GM21423 (cell line): ENCODE measurements at regions not wholly inside any gene's neighbourhood (a gene's known extent, or its start where the extent isn't known, plus 50 kb on each side); places are given as distances from the start of the nearest gene placed in this dataset.

Experiments used
- ATAC-seq: cut with Tn5 transposase; IDR thresholded peaks from one replicate; pipeline ENCODE4 v1.9.1; 2021; ENCODE audit warnings: mild to moderate bottlenecking, moderate library complexity; ENCODE audit not compliant: unreplicated experiment

DNA sequence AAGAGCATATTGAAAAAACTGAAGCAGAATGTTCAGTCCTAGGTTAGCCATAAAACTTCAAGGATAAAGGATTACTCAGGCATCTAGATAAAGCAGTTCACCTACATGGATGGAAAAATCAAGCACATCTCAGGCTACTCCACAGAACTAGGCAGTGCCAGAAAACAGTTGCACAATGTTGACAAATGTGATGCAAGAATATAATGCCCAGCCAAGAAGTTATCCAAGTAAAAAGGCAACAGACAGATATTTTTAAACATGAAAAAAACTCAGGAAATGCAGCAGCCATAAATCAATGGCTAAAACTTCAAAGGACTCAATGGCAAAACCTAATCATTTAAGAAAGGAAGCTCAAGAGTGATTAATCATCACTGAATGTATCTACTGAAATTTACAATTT lies 456.0 kb upstream of the FAM241A start:
- no peak for ATAC-seq

DNA sequence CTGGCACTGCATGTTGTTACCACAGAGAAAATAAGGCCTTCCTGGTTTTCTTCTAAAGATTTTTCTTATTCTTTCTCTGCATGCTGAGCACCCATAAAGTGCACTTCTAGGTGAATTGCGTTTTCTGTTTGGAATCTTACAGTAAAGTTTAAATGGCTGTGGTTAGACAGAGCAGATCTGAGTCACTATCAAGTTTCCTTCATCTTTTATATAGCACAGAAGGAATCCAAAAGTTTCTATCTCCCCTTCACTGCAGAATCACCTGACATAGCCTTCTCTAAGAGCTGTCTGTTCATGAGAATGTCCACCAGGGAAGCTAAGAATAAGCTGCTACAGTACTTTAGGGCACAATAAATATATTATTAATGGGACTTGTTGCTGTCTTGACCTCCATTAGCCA lies 455.5 kb upstream of the FAM241A start:
- ATAC-seq = no peak

DNA sequence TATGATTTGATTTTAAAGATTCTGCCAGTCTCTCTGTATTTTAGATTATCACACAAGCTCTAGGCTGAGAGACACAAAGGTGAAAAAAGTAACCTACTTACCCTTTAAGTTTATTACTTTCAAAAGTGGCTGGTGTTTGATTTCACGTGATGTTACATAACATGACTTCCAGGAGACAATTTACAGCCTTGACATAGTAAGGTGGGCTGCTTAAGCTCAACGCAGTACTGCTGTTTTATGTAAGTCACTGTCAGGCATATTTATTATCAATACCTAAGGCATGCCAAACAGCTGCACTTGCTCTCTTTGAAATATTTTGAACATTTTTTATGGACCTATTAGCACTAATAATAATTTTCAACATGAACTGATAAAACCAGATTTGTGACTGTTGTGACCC lies 451.5 kb upstream of the FAM241A start:
- ATAC-seq = no peak

DNA sequence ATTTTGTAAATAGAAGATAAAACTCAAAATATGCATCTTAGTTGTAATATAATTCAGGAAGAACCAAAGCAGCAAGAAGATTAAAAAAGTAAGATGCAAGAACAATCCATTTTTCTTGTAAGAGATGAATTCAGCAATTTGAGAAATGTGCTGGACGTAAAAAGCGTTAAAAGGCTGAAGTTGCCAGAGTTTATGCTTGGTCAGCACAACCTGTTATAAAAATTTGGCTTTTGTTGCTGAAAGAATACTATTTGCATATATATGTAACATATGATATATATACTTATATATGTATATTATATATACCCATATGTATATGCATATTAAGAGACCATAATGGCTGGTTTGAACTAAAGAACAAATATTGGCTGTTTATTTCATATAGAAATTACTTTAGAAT lies 449.6 kb upstream of the FAM241A start:
- no peak for ATAC-seq

DNA sequence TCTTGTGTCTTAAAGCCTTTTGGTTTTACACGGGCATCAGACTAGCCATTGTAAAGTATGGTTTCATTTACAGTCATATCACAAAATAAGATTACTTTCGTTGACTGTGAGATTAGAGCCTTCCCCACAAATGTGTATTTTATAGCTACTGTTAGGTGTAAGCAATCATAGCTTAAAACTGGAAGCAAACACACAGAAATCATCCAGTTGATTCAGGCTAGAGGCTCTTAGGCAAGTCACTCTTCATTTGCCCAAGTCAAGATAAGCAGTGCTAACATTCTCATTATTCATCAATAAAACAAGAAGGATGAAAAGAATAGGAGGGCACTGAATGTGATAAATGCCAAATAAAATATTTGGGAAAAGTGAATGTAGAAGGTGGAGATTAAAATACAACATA lies 448.7 kb upstream of the FAM241A start:
- ATAC-seq = no peak

DNA sequence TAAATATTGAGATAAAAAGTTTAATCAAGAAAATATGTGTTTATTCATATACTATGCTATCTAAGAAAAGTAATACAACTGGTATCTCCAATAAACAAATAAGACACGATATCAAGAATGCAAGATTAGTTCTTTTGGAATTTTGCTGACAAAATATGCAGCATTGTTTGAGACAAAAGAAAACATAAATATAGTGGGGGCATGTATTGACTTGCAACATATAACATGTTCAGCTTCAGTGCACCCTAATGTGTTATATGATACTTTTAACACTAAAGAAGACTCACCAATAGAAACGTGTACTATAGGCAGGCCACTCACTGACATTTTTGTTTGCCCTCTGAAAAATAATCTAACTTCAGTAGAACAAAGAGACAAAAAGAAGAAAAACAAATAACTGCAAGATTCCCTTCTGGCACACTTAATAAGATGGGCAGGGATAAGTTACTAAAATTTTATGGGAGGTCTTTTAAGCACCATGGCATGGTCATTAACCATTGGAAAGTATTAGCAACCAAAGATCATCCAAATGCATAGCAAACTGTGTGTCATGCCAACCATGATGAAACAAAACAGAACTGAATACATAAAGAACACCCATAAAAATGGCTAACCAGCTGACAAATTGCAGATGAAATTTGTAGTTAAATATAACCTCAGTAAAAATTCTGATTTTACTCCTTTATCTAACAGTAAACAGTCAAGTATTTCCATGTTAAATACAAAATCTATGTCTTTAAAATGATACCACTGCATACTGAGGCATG lies 447.9 kb upstream of the FAM241A start:
- ATAC-seq = no peak

DNA sequence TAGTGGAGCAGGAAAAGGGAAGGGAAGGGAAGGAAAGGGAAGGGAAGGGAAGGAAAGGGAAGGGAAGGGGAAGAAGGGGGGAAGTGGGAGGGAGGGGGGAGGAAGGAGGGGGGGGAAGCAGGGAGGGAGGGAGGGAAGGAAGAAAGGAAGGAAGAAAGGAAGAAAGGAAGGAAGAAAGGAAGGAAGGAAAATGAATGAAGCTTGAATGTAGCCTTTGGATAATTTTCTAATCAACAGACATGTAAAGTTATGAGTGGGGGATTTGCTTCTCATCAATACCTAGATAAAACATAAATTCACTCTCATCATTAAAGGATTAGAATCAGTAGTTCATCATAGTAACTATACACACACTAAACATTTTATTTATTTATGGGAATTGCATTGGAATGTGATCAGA lies 446.9 kb upstream of the FAM241A start:
- ATAC-seq = no peak

DNA sequence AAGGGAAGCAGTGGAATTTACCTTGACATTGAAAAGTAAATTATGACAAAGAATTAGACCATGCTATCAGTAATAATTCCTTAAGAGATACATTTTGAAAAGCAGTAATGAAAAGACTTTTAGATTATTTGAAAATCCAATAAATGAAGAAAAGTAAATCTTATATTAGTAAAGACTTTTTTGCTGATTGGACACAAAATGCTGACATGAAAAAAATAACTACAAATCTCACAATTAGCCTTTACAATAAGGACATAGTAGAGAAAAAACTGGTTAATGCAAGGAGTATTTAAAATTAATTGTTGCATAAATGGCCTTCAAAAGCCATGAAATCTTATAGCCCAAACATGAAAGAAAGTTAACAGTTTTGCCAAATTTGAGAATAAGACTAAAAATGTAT lies 446.1 kb upstream of the FAM241A start:
- ATAC-seq = no peak

DNA sequence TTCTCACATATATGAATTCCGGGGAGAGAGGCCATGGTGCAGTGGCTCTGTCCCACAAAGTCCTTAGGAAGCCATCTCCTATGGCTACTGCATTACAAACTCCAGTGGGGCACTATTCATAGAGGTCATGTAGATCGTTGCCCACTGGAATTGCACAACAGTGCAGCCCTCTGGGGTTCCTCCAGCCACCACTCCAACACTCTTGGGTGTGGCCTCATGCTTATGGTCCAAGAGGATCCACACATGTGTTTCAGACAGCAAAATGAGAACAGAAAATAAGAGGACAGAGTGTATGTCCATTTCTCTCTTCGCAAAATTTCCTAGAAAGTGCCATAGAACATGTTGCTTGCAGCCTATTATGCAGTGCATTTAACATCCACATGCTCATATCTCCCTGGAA lies 444.2 kb upstream of the FAM241A start:
- no peak for ATAC-seq

DNA sequence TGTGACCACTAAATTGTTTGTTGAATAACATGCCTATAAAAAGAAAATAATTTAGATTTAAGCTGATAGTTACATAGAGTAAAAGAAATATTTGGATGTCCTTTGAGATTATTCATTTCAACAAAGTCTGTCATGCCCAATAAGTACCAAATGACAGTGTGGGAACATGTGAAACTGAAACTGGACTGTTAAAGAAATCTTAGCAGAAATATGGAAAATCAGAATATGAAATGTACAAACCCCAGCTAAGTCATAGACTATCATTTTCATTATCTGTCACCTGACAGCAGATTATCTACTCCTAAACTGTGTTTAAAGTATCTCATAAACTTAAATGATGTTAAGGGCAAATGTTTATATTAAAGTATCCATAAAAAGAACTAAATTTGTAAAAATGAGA lies 437.8 kb upstream of the FAM241A start:
- ATAC-seq = no peak

DNA sequence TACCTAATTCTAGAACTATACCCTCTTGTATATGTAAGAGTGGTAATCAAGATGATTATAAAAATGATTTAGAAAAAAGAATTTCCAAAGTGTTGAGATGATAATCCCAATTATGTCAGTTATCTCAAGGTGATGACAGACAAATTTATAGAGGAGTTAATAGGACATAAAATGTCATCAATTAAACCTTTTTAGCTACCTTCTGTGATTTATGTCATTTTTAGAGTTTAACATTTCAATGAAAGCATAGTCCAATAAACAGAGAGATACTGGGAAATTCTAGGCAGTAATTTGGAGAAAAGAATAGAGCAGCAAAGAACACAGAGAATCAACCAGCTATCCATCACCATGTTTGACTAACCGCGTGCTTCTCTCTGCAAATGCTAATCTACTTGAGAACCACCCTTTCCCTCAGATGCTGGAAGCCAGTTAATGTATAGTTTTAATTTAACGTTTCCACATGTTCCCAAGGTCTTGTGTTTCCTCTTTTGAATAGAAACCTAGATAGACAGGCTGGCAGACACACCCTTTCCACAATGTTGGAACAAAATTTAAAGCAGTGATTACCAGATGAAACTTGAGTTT lies 433.1 kb upstream of the FAM241A start:
- ATAC-seq = no peak

DNA sequence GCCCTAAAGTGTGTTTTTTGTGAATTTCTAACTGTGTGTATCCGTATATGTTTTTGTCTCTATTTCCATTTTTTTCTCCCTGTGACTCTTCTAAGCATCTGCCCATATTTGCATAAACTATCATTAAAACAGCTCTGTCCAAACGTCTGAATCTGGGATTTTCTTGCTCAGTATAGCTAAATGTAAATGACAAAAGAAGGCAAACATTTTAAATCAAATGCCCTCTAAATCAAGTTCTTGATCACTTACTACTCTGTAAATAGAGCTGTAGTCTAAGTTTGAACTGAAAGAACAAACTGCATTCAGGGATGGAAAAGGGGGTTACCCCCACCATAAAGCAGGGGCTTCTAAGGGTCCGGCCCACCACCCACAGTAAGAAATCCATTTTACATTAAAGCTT lies 432.0 kb upstream of the FAM241A start:
- no peak for ATAC-seq

DNA sequence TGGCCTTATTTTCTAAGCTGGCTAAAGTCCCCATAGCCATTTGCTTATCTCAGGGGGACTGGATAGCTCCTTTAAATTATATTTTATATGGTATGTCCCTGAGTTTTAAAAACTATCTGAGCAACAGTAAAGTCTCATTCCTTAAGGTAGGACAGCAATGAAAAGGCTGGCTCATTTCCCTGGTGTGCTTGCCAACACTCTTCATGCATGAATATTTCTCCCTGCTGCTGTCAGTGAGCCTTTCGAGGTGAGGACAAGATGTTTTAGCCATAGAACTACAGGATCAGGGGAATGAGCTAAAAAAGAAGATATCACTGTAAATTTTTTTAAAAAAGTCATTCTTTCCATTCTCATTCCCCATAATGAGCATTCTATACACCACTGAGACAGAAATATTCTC lies 427.3 kb upstream of the FAM241A start:
- ATAC-seq = no peak

DNA sequence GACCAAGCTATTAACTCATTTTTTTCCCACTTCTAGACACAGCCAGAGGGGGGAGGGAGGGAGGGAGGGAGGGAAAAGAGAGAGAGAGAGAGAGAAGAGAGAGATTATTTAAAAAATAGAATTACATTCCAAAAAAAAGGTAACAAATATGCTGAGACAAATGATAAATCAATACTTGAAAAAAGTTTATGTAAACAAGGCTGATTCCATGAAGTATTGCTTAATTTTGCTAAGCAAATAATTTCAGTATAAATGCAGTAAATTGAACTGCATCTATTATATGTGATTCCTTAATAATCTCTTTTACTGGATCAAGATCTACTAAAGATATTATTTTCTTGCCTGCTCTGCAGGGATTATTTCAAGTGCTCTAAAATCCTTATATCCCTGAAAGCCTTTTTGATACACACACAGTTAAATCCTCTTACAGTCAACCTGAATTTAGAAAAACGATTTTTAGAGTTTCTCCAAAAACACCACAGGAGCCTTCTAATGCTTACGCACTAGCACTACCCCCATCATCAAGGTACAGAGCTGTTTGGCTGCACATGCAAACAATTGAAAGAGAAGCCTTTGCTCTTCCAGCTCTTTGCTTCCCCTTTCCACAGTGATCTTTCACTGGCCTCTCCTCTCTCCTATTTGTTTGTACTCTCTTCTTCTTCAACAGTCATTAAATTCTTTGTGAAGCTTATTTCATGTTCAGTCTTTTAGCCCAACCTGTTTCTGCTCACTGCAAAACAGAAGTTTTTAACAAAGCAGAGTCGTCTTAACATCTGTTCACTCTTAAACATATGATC lies 426.3 kb upstream of the FAM241A start:
- ATAC-seq = no peak

DNA sequence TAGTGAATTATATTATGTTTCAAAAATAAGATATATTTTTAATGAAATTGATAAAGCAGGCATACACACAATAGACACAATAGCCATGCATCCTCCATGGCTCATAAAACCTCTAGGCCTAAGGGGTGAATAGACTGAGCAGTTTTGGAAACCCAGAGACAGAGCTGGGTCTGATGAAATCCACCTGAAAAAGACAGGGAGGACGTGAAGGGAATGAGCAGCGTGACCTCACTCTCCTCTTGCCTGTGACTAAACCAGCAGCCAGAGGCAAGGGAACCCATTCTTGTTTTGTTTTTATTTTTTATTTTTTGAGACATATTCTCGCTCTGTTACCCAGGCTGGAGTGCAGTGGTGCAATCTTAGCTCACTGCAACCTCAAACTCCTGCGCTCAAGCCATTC lies 424.4 kb upstream of the FAM241A start:
- no peak for ATAC-seq

DNA sequence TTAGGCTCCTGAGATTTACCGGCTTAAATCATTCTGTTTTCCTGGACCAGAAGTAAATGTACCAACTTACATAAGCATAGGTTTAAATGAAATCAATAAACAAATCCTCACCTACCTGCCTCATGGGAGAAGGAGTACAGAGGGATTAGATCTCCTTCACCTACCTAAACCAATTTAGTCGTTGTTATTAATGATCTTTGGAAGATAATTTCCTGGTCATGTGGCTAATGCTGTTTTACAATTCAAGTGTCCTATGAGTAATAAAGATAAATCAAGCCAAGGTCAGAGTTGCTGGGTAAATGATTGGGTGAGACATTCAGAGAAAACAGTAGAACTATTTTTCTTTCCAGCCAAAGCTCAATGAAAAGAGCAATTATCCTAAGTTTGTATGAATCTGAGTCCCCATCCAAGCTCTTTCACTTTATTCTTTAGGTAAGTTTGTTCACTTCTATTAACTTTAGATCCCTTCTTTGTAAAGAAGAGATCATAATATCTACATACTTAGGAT lies 423.0 kb upstream of the FAM241A start:
- no peak for ATAC-seq

DNA sequence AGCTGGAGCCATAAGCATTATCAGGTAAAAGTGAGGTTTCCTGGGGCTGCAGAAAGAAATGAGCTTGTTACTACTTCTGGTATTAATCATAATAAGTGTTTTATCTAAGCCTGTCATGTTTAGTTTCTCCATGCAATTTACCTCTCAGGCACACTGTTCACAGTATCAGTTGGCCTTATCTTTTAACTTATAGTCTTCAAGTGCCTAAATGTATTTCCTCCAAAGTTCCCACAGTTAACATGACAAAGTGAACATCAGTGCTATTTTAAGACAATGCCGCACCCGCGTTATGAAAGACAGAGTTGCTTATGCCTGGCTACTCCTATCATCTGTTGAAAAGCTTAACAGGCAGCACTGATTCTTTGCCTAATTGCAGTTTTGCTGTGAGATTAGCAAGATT lies 408.7 kb upstream of the FAM241A start:
- no peak for ATAC-seq

DNA sequence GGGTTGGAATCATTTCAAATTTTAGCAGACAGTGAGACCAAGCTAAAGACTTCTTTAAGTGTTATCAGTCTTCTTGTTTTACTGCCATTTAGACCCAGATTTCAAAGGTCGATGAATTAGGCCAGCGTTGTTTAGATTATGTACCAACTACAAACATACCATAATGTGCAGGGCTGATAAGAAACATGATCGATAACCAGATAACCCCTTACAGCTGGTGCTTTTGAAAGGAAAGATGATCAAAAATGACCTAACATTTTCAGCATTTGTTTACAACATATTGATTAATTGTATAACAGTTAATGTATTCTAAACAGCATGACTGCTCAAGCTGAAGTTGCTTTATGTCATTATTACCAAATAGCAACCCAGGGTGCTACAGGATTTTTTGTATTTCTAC lies 400.4 kb upstream of the FAM241A start:
- no peak for ATAC-seq

DNA sequence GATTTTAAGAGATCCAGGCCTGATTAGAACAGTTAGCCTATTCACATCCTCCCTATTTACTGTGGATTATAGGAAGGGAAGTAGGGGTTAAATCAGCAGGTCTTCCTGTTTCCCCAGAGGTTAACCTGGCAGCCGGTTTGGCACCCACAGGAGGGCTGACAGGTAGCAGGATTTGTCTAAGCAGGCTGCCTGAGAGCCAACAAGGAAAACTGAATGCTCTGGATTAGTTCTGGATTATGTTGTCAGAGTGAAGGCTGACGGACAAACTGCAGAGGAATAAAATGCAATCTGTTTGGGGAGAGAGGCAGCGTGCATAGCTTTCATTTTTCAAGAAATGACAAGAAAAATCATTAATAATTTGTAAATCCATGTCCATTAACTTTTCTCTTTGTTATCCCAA lies 397.1 kb upstream of the FAM241A start:
- ATAC-seq = no peak

DNA sequence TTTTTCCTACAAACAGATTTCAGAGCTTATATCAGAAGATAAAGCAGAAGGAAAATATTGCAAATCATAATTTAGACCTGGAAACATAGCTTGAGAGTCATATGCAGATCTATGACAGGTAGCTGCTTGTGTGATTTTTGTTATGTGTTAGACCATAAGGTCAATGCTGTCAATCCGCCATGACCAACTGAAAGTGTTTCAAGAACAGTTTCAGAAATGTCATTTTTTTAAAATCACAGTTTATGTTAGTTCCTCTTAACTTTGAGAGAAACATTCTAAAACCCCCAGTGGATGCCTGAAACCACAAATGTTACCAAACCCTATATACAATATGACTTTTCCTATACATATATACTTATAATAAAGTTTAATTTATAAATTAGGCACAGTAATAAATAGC lies 391.3 kb upstream of the FAM241A start:
- no peak for ATAC-seq

DNA sequence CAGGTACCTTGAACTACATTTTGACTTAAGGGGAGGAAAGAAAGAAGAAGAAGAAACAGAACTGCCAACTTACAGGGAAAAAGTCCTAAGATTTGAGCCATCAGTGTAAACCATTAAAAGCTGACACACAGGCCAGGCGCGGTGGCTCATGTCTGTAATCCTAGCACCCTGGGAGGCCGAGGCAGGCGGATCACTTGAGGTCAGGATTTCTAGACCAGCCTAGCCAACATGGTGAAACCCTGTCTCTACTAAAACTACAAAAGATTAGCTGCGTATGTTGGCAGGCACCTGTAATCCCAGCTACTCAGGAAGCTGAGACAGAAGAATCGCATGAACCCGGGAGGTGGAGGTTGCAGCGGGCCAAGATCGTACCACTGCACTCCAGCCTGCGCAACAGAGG lies 389.7 kb upstream of the FAM241A start:
- ATAC-seq = no peak

DNA sequence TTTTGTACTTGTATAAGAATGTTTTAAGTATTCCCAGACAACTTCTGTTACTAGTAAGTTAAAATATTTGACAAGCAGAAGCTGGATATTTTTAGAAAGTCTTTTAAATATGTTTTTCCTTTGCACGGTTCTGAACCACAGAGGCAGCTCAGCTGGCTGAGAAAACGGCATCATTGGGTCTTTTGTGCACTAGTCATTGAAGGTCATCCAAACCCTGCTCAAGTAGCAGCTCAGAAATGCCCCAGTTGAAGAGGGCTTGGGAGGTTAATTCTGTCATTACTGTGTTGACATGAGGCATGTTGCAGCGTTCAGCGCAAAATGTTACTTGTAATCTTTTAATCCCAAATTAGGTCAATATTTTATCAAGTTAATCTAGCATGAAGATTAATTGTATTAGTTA lies 383.7 kb upstream of the FAM241A start:
- no peak for ATAC-seq
